Peyer's patch (tissue), 4 donors: ENCODE measurements at regions not wholly inside any gene's neighbourhood (a gene's known extent, or its start where the extent isn't known, plus 50 kb on each side); places are given as distances from the start of the nearest gene placed in this dataset.

Source experiments
- DNase-seq, 3 donors: peaks; one replicate each; pipeline ENCODE4 v3.0.0-alpha.2; 2017 to 2019
- H3K27ac ChIP-seq, 4 donors: fragments of 200-600 bp; sonication (generic); one replicate each; pipeline ENCODE4 v1.5.1; 2016 to 2019
- H3K27me3 ChIP-seq, 2 donors: fragments of 200-600 bp; sonication (generic); one replicate each; pipeline ENCODE4 v1.5.1; 2019
- H3K36me3 ChIP-seq, 3 donors: fragments of 200-600 bp; sonication (generic); one replicate each; pipeline ENCODE4 v1.5.1; 2016 to 2019
- H3K4me1 ChIP-seq, 4 donors: fragments of 200-600 bp; sonication (generic); one replicate each; pipeline ENCODE4 v1.5.1; 2016 to 2019
- H3K4me3 ChIP-seq, 4 donors: fragments of 200-600 bp; sonication (generic); 1 replicate in 3 of 4; 2 replicates in 1 of 4; pipeline ENCODE4 v1.5.1; 2016 to 2019; ENCODE audit warnings: mild to moderate bottlenecking in 1 of 4
- H3K9me3 ChIP-seq, 4 donors: fragments of 200-600 bp; sonication (generic); one replicate each; pipeline ENCODE4 v1.5.1; 2016 to 2019; ENCODE audit warnings: mild to moderate bottlenecking in 1 of 4
- POLR2A ChIP-seq, 2 donors: fragments of 450-650 bp; IDR thresholded peaks; one replicate each; pipeline ENCODE4 v1.5.1; 2017; ENCODE audit warnings: antibody characterized with exemption in 2 of 2, mild to moderate bottlenecking in 2 of 2, moderate library complexity in 2 of 2
- TF ChIP-seq, protein P1 (sequence below), 6 experiments: fragments of 450-650 bp in 4 of 6; fragments of 200-600 bp in 2 of 6; sonication (generic) in 1 of 6; IDR thresholded peaks; one replicate each; pipeline ENCODE4 v1.5.1; 2017 to 2019; ENCODE audit warnings: antibody characterized with exemption in 6 of 6, mild to moderate bottlenecking in 3 of 6, moderate library complexity in 1 of 6

DNA sequence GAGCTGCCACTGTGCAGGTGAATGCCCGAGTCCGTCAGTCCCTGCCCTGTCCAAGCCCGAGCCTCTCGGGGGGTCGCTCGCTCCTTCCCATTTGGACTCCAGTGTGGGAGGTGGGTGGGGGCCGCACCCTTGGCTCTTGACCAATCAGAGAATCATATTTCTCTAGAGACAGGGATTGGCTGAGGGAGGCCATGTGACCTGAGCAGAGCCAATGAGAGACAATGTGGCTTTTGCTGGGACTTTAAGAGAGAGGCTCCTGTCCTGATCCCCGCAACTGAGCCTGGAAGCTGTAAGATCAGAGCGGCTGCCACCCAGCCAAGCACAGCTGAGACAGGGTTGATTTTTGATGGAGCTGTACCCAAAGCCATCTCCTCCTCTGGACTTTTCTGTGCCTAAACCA lies 199.3 kb downstream of the TFAP2C start:
- no peaks in the 10 kb centered on the region for H3K9me3 ChIP-seq
- no peak overlapping the region for H3K4me3 ChIP-seq
- no peak for DNase-seq
- TF ChIP-seq, protein P1, sequence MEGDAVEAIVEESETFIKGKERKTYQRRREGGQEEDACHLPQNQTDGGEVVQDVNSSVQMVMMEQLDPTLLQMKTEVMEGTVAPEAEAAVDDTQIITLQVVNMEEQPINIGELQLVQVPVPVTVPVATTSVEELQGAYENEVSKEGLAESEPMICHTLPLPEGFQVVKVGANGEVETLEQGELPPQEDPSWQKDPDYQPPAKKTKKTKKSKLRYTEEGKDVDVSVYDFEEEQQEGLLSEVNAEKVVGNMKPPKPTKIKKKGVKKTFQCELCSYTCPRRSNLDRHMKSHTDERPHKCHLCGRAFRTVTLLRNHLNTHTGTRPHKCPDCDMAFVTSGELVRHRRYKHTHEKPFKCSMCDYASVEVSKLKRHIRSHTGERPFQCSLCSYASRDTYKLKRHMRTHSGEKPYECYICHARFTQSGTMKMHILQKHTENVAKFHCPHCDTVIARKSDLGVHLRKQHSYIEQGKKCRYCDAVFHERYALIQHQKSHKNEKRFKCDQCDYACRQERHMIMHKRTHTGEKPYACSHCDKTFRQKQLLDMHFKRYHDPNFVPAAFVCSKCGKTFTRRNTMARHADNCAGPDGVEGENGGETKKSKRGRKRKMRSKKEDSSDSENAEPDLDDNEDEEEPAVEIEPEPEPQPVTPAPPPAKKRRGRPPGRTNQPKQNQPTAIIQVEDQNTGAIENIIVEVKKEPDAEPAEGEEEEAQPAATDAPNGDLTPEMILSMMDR (IDR thresholded peaks at IDR 0.05): no peak
- TF ChIP-seq POLR2A (IDR thresholded peaks at IDR 0.05): no peak
- H3K27ac ChIP-seq: no peak overlapping the region
- no peaks in the 10 kb centered on the region for H3K36me3 ChIP-seq
- no peaks in the 10 kb centered on the region for H3K4me1 ChIP-seq
- no peaks in the 10 kb centered on the region for H3K27me3 ChIP-seq

DNA sequence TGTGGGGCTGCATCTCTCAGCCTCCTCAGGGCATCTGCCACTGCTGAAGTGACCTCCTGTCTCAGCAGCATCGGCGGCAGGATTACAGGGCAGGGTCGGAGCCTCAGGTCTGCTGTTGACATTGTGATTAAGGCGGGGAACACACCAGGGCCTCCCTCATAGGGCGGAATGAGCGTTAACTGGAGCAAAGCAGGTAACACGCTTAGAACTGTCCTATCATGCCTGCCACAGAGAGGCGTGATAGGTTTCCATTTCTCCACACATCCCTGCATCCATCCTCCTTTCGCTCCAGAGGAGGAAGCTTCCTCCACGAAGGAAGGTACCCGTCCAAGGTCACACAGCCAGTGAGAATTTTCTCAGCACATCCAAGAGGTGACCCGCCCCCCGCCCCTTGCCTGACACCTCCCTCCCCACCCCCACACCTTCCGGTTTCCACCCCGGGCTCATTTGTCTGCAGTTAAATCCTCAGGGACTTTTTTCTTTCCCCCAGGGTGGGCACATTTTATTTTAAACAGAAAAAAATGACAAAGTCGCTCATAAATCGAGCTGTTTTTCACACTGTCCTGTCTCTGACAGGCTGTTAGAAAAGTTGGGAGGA lies 200.8 kb downstream of the TFAP2C start:
- Histone ChIP-seq H3K36me3 (no peaks in the 10 kb centered on the region), H3K9me3 (no peaks in the 10 kb centered on the region), H3K4me3 (no peak overlapping the region), H3K27ac (no peak overlapping the region), H3K4me1 (no peaks in the 10 kb centered on the region), H3K27me3 (no peaks in the 10 kb centered on the region)
- no peak for TF ChIP-seq POLR2A (IDR thresholded peaks at IDR 0.05)
- no peak for DNase-seq

DNA sequence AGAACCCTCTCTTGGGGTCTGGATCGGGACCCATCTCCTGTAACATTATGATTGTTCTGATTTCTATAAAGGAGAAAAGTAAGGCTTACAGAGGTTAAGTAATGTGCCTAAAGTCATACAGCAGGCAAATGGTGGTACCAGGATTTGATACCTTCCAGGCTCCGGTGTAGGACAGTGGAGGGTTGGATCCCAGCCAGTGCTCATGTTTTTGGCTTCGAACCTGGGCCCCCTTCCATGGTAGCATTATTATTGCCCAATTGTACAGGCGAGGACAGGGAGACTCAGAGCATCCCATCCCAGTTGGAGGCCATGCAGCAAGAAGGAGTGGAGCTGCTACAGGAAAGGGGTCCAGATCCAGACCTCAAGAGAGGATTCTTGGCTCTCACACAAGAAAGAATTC lies 202.7 kb downstream of the TFAP2C start:
- H3K27me3 ChIP-seq: no peaks in the 10 kb centered on the region

DNA sequence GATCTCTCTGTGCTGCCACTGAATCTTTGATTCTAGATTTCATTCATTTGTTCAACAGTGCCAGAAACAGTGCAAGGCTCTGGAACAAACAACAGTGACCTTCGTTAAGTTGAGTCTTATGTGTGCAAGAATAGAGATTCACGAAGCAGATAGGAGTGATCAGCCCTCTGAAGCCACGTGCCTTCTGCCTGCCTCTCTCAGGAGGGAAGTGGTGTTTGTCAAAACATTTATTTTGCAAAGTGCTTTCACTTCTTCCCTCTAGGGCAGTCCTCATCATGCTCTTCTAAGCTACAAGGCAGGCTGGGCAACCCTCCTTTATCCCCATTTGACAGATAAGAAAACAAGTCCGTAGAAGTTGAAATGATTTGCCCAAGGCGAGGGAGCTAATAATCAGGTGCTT lies 204.3 kb downstream of the TFAP2C start:
- no peaks in the 10 kb centered on the region for H3K9me3 ChIP-seq
- no peak overlapping the region for H3K4me3 ChIP-seq
- TF ChIP-seq, protein P1 (IDR thresholded peaks at IDR 0.05): no peak
- no peak for TF ChIP-seq POLR2A (IDR thresholded peaks at IDR 0.05)
- H3K36me3 ChIP-seq: no peaks in the 10 kb centered on the region
- DNase-seq: no peak
- no peak overlapping the region for H3K27ac ChIP-seq
- H3K4me1 ChIP-seq: no peaks in the 10 kb centered on the region
- no peaks in the 10 kb centered on the region for H3K27me3 ChIP-seq

More for the DNA sequence above, 202.7 kb downstream of the TFAP2C start:
- H3K4me1 ChIP-seq: no peaks in the 10 kb centered on the region
- TF ChIP-seq, protein P1 (IDR thresholded peaks at IDR 0.05): no peak
- TF ChIP-seq POLR2A (IDR thresholded peaks at IDR 0.05): no peak
- no peaks in the 10 kb centered on the region for H3K36me3 ChIP-seq
- H3K9me3 ChIP-seq: no peaks in the 10 kb centered on the region
- no peak overlapping the region for H3K4me3 ChIP-seq
- no peak overlapping the region for H3K27ac ChIP-seq
- DNase-seq: no peak

DNA sequence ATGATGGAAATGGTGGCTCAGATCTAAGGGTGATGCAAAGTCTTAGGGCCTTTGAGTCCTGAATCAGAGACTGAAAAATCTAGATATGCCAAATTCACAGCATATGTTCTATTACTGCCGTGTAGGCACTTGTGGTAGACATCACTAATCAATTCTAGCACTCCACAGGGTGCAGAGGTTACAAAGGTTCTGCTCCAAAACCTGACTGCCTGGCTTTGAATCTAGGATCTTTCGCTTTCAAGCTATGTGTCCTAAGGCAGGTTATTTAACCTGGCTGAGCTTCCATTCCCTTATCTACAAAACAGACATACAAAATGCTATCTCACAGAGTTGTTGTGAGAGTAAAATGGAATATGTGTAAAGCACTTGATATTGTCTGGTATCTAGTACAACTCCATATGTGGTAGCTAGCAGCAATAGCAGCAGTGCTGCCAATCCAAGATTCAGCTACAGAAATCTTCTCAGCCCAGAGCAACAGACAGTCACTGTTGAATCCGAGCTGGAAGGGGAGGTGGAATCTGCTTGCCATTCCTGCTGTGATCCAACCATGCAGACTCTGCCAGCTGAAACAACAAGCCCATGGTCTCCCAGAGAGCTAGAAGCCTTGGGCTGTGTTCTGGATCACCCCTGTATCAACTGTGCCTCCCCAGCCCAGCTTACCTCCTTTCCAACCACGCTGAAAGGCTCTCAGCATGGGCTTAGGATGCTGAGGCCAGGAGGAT lies 206.9 kb downstream of the TFAP2C start:
- no peak overlapping the region for H3K4me3 ChIP-seq
- H3K27ac ChIP-seq: no peak overlapping the region
- DNase-seq: no peak
- H3K9me3 ChIP-seq: no peaks in the 10 kb centered on the region
- H3K36me3 ChIP-seq: no peaks in the 10 kb centered on the region
- no peaks in the 10 kb centered on the region for H3K4me1 ChIP-seq
- no peak for TF ChIP-seq POLR2A (IDR thresholded peaks at IDR 0.05)
- TF ChIP-seq, protein P1 (IDR thresholded peaks at IDR 0.05): no peak
- H3K27me3 ChIP-seq: no peaks in the 10 kb centered on the region

DNA sequence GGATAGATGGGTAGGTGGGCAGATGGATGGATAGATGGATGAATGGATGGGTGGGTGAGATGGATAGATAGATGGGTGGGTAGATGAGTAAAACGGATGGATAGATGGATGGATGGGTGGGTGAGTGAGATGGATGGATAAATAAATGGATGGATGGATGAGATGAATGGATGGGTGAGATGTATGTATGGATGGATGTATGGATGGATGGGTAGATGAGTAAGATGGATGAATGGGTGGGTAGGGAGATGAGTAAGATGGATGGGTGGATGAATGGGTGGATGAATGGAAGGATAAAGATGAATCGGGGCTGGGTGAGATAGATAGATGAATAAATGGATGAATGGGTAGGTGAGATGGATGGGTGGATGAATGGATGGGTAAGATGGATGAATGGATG lies 210.1 kb downstream of the TFAP2C start:
- no peaks in the 10 kb centered on the region for H3K36me3 ChIP-seq
- no peaks in the 10 kb centered on the region for H3K4me1 ChIP-seq
- TF ChIP-seq, protein P1 (IDR thresholded peaks at IDR 0.05): no peak
- TF ChIP-seq POLR2A (IDR thresholded peaks at IDR 0.05): no peak
- H3K27me3 ChIP-seq: no peaks in the 10 kb centered on the region
- DNase-seq: no peak
- no peak overlapping the region for H3K27ac ChIP-seq
- H3K4me3 ChIP-seq: no peak overlapping the region
- no peaks in the 10 kb centered on the region for H3K9me3 ChIP-seq
